HG03139 (cell line): ENCODE measurements at regions not wholly inside any gene's neighbourhood (a gene's known extent, or its start where the extent isn't known, plus 50 kb on each side); places are given as distances from the start of the nearest gene placed in this dataset.

Experiments used
- ATAC-seq: cut with Tn5 transposase; IDR thresholded peaks from one replicate; pipeline ENCODE4 v1.9.1; 2021; ENCODE audit not compliant: unreplicated experiment

DNA sequence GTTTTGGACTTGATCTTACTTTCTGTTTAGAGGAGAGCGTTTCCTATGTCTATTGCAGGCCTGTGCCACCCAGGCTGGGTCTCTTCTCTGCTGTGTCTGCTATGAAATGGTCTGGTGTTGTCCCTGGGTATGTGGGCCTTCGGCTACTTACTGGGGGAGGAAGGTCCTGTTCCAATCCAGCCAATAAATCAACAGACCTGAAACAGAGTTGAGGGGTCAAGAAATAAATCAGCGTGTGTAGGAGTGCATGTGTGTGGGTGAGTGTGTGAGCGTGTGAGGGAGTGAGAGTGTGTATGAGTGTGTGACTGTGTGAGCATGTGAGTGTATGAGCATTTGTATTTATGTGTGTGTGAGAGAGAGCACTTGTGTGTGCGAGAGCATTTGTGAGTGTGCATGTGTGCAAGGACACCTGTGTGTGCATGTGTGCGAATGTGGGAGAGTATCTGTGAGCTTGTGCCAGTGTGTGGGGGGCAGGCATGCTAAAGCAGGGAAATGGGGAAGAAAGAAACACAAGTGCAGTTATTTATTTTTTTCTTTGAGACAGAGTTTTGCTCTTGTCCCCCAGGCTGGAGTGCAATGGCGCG lies 86.3 kb upstream of the PMEPA1 start:
- ATAC-seq: no peak

DNA sequence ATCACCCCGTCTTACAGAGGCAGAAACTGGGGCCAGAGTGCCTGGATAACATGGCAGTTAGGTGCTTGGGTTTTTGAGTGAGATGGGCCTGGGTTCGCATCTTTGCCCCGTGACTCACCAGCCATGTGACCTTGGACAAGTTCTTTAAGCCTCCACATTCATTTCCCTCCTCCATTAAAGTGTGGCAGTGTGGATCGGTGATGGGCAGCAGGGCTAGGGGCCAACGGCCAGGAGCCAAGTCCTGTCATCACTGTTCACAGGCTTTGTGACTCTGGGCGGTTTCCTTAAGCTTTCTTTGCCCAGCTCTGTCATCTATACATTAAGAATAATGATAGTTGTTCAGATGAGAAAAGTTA lies 85.5 kb upstream of the PMEPA1 start:
- ATAC-seq: no peak

- ATAC-seq: no peak
These were observed 85.0 kb upstream of the PMEPA1 start for GRCh38 chr20:57794600-57795341.

GRCh38 chr20:57794036-57794435 lies 84.2 kb upstream of the PMEPA1 start:
- ATAC-seq: no peak

DNA sequence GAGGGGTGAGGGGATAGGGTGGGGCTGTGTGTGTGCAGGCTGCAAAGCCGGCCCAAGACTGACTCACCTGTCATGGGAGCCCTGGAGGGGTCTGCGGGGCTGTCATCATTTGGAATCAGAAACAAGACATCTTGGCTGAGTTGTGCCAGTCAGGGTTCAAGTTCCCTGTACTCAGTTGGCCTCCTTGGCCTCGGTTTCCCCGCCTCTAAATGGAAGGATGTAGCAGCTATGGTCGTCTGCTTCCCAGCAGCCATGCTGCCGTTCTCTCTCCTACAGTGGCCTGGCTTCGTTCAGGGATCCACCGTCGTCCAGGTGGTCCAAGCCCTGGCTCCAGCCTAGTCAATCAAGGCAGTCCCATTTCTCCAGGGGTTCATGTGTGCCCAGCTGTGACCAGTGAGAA lies 83.6 kb upstream of the PMEPA1 start:
- no peak for ATAC-seq

DNA sequence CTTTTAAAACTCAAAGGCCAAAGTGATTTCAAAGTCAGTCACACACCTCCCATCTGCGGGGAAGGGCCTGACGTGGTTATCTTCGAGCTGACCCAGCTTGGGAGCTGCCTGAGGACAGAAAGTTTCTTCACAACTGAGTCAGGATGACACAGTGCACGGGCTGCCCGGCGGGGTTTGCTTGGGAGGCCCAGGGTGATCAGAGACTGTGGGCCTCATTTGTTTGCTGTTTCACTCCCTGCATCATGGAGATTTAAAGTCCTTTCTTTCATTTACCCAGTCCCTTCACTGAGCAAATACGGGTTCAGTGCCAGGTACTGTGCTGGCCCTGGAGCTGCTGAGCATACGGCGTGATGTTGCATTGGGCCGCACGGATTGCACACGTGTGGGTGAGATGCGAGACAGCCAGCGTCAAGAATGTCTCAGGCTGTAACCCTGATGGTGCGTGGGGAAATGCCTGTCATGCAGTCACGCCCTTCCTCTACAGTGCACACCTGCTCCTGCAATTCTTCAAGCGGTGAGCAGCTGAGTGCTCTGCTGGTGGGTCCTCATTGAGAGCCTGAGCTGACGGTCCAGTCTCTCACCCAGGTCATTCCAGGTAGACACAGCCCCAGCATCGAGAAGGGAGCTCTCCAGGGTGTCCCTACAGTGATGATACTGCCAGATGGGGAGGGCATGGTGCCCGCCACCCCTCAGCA lies 82.7 kb upstream of the PMEPA1 start:
- no peak for ATAC-seq

DNA sequence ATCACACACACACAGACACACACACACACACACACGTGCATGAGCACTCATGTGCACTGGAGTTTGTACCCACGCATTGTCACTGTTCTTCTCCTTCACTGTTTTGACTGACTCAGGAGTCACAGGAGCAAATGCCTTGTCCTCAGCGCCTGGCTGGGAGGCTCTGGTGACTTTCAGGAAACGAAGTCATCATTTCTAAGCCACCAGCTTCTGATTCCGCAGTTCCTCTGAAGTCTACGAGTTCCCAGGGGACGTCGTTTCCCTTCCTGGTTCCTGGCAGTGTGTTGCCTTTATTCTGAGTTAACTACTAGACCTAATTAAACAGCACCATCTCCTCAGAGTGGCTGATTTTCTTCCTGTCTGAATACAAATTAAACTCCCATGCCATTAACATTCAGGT lies 82.2 kb upstream of the PMEPA1 start:
- no peak for ATAC-seq

- no peak for ATAC-seq
These were observed 81.6 kb upstream of the PMEPA1 start for GRCh38 chr20:57791178-57791962.

DNA sequence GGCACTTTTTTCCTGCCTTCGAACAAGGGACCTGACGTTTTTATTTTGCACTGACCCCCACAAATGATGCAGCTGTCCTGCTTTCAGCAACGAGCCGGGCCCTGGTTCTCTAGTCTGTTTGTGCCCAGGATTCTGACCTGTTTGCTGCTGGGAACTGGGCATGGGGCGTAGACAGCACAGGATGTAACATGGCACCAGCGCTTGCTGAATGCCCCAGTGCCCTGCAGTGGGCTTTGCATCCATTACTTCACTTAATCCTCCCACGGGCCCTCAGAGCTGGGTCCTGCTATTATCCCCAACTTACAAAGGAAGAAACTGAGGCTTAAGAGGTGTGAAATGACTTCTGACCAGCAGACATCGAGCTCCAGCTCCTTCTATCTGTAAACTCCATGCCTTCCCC lies 80.4 kb upstream of the PMEPA1 start:
- no peak for ATAC-seq

GRCh38 chr20:57788936-57789613 lies 79.3 kb upstream of the PMEPA1 start:
- no peak for ATAC-seq

DNA sequence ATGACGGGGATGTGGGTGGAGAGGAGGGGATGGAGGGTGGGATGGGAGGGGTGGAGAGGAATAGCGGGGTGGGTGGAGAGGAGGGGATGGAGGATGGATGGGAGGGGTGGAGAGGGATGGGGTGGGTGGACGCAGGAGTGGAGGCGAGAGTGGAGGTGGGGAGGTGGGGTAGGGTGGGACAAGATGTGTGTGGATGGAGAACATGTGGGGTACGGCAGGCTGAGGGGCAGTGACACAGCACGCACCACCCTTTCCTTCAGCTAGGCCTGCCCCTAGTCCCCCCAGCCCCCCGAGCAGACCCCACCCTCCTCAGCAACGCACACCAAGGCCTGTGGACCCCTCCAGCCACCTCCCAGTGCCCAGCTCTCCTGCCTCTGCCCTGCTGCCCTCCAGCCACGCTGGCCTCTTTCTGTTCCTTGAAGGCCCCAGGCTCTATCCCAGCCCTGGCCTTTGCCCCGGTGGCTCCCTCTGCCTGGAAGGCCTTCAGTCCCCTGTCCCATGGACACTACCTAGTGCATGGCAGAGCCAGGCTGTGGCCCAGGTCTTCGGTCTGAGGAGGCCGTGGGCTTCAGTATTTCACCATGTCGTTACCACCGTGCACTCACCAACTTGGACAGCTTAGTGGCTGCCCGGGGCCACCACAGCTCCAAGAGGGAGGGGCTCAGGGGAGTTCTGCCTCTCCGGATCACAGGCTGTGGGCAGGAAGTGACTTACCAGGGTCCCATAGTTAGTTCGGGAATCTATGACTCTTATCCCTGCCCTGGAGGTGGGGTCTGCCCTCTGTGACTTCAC lies 78.4 kb upstream of the PMEPA1 start:
- no peak for ATAC-seq

DNA sequence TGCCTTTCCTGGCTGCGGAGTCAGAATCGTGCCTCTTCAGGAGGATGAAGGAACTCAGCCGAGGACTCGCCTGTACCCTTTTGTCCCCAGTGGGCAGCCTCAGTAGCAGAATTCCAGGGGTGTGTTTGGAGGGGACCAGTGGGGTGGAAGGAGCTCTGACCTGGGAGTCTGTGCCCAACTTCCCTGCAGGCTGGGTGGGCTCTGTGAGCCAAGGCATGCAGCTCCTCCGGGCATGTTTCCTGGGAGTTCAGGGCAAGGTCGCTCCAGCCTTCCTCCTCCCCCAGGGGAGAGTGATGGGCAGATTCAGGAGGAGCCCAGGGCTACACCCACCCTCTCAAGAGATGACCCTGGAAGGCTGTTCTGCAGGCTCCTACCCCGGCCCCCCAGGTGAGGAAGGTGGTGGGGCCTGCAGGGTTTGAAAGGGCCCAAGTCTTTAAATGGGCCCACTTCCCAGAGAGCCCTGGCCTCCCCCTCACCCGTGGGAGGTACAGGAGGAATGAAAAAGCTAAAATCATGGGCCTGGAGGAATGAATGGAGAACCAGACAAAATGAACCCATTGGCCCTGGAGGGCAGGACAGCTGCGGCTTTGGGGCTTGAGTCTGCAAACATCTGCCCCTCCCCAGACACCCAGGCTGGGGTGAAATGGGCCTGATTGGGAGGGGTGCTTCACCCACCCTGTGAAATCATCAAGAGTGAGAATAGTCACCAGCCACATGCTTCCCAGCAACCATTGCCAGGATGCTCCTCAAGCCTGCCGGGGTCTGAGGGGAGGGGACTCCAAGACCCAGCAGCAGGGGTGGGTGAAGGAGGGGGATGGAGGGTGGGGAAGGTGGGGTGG lies 77.6 kb upstream of the PMEPA1 start:
- ATAC-seq: no peak

GRCh38 chr20:57786304-57786932 lies 76.6 kb upstream of the PMEPA1 start:
- no peak for ATAC-seq

DNA sequence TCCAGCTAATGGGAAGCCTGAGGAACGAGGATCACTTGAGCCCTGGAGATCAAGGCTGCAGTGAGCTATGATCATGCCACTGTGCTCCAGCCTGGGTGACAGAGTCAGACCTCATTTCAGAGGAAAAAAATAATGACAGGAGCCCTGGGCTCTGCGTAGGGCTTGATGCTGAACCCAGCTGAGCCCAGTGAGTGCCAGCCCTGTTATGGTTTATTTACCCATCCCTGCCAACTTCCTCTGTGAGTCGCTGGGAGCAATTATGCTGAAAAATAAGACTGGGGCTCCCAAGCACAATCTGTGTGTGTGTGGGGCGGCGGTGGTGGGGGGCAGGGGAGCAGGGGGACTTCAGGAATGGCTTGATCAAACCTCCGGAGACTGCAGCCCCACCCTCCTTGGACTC lies 75.9 kb upstream of the PMEPA1 start:
- ATAC-seq: no peak

DNA sequence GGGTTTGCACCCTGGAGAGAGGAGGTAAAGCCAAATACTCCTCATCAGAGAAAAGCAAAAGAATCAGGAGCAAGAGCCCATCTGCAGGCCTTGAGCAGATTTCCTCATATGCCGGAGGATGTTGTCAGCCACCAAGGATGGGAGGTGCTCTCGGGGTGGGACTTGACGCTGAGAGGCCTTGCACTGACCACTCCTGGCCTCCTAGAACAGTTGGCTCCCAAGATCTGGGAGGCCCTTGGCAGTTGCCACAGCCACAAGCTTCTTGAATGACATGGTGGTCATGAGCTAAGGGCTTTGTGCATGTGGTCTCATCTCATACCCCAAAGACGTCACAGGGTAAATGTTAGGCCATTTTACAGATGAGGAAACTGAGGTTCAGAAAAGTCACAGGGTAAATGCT lies 75.2 kb upstream of the PMEPA1 start:
- ATAC-seq: no peak

GRCh38 chr20:57783956-57784837 lies 74.4 kb upstream of the PMEPA1 start:
- ATAC-seq: no peak

DNA sequence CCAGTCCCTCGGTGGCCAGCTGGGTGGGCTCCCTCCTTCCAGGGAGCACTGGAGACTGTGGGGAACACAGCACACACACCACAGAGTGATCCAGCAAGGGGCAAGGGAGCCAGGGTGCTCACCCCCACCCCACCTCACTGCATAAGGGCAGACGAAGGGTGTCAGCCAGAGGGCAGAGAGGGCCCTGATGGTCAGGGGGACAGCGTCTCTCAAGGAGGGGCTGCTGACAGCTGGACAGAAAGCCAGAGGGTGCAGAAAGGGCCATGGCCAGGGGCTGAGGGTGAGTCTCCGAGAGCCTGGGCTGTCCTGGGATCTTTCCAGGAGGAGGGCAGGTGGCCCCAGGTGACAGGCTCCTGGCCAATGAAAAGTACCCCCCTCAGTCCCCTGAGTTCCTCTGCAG lies 73.4 kb upstream of the PMEPA1 start:
- ATAC-seq: no peak

GRCh38 chr20:57782631-57783041 lies 72.8 kb upstream of the PMEPA1 start:
- ATAC-seq: no peak
